CD14-positive monocyte (primary cell): ENCODE measurements at regions not wholly inside any gene's neighbourhood (a gene's known extent, or its start where the extent isn't known, plus 50 kb on each side); places are given as distances from the start of the nearest gene placed in this dataset.

ENCODE experiments used
- DNase-seq, 3 donors: peaks; one replicate each; pipeline ENCODE4 v3.0.0-alpha.2; 2011 to 2022
- H2AFZ ChIP-seq: 2 replicates; pipeline ENCODE4 v1.6.0; 2012; ENCODE audit warnings: mild to moderate bottlenecking, low read depth, low read length, inconsistent platforms; ENCODE audit not compliant: insufficient read depth, poor library complexity, severe bottlenecking
- H3K27ac ChIP-seq, 2 donors: 1 replicate in 1 of 2; 2 replicates in 1 of 2; pipeline ENCODE4 v1.5.1; 2012 to 2013; ENCODE audit warnings: low read length in 2 of 2, control low read depth in 1 of 2, inconsistent platforms in 1 of 2, low read depth in 1 of 2, mild to moderate bottlenecking in 1 of 2
- H3K27me3 ChIP-seq, 2 donors: one replicate each; pipeline versions ENCODE4 v1.6.0 to v1.6.1; 2011 to 2013; ENCODE audit warnings: low read length in 2 of 2; ENCODE audit not compliant: control insufficient read depth in 2 of 2, insufficient read depth in 2 of 2
- H3K36me3 ChIP-seq, 2 donors: replicated peaks in 1 of 2; 1 replicate in 1 of 2; 2 replicates in 1 of 2; pipeline versions ENCODE4 v1.5.1 to v1.6.1; 2012 to 2013; ENCODE audit warnings: low read length in 2 of 2, control low read depth in 1 of 2, inconsistent platforms in 1 of 2, mild to moderate bottlenecking in 1 of 2; ENCODE audit not compliant: insufficient read depth in 2 of 2, control insufficient read depth in 1 of 2
- H3K4me1 ChIP-seq, 2 donors: 1 replicate in 1 of 2; 2 replicates in 1 of 2; pipeline versions ENCODE4 v1.5.1 to v1.6.1; 2012 to 2013; ENCODE audit warnings: low read length in 2 of 2, control low read depth in 1 of 2, inconsistent platforms in 1 of 2, mild to moderate bottlenecking in 1 of 2, moderate library complexity in 1 of 2; ENCODE audit not compliant: insufficient read depth in 2 of 2, control insufficient read depth in 1 of 2
- H3K4me2 ChIP-seq: replicated peaks from 2 replicates; pipeline ENCODE3; 2012; ENCODE audit warnings: low read length, moderate library complexity, mild to moderate bottlenecking; ENCODE audit not compliant: poor library complexity, severe bottlenecking; ENCODE audit errors: extremely low read depth
- H3K4me3 ChIP-seq, 3 experiments: fragments of 200-600 bp in 1 of 3; sonication (generic) in 1 of 3; replicated peaks in 1 of 3; 1 replicate in 2 of 3; 2 replicates in 1 of 3; pipeline ENCODE4 v1.5.1; 2011 to 2013; ENCODE audit warnings: low read length in 3 of 3, mild to moderate bottlenecking in 3 of 3, control low read depth in 2 of 3, low read depth in 2 of 3, inconsistent platforms in 1 of 3, moderate library complexity in 1 of 3
- H3K79me2 ChIP-seq: 2 replicates; pipeline ENCODE4 v1.6.0; 2012; ENCODE audit warnings: mild to moderate bottlenecking, control low read depth, inconsistent platforms, low read length, moderate library complexity; ENCODE audit not compliant: insufficient read depth
- H3K9ac ChIP-seq: 2 replicates; pipeline ENCODE4 v1.6.0; 2017; ENCODE audit warnings: low read length, mild to moderate bottlenecking; ENCODE audit not compliant: insufficient read depth, poor library complexity, severe bottlenecking
- H3K9me3 ChIP-seq, 2 donors: replicated peaks in 1 of 2; 1 replicate in 1 of 2; 2 replicates in 1 of 2; pipeline versions ENCODE4 v1.5.1 to v1.6.1; 2012 to 2013; ENCODE audit warnings: low read length in 2 of 2, control low read depth in 1 of 2; ENCODE audit not compliant: control insufficient read depth in 1 of 2, insufficient read depth in 1 of 2
- H4K20me1 ChIP-seq: 2 replicates; pipeline ENCODE4 v1.6.0; 2012; ENCODE audit warnings: mild to moderate bottlenecking, low read length, control low read depth, moderate library complexity; ENCODE audit not compliant: insufficient read depth
- H3K27ac Mint-ChIP-seq, 7 donors: one replicate each; pipeline ENCODE4 v1.8.0; 2020; ENCODE audit warnings: mild to moderate bottlenecking in 7 of 7, mixed read lengths in 7 of 7, moderate library complexity in 6 of 7, inconsistent platforms in 2 of 7
- H3K27me3 Mint-ChIP-seq, 3 donors: one replicate each; pipeline ENCODE4 v1.8.0; 2021 to 2022; ENCODE audit warnings: low read depth in 3 of 3, mild to moderate bottlenecking in 3 of 3, mixed read lengths in 3 of 3, moderate library complexity in 3 of 3, inconsistent platforms in 1 of 3
- H3K36me3 Mint-ChIP-seq, 2 donors: one replicate each; pipeline ENCODE4 v1.8.0; 2020; ENCODE audit warnings: mixed read lengths in 2 of 2, inconsistent platforms in 1 of 2, mild to moderate bottlenecking in 1 of 2
- H3K4me1 Mint-ChIP-seq: one replicate; pipeline ENCODE4 v1.8.0; 2020; ENCODE audit warnings: mild to moderate bottlenecking, mixed read lengths
- H3K4me3 Mint-ChIP-seq, 2 donors: one replicate each; pipeline ENCODE4 v1.8.0; 2020; ENCODE audit warnings: mild to moderate bottlenecking in 2 of 2, mixed read lengths in 2 of 2, moderate library complexity in 1 of 2
- H3K9me3 Mint-ChIP-seq, 7 donors: one replicate each; pipeline ENCODE4 v1.8.0; 2020 to 2022; ENCODE audit warnings: mixed read lengths in 7 of 7, mild to moderate bottlenecking in 6 of 7, moderate library complexity in 6 of 7, inconsistent platforms in 2 of 7
- WGBS: methylation state at CpG from one replicate; pipeline ENCODE4 v1.1.5; 2013; ENCODE audit warnings: missing lambda C conversion rate; ENCODE audit not compliant: insufficient coverage; 5-methylcytosine and 5-hydroxymethylcytosine counted together
- intact Hi-C, 2 donors: fragments of 100-400 bp; cut with micrococcal nuclease; formaldehyde crosslinking; loops; one replicate each; pipeline versions ENCODE4 v1.15.0 to v1.15.1; 2023
- TF ChIP-seq, protein P1 (sequence below): fragments of 200-600 bp; IDR thresholded peaks from one replicate; pipeline ENCODE4 v1.8.0; 2022; ENCODE audit warnings: antibody characterized with exemption, mild to moderate bottlenecking

DNA sequence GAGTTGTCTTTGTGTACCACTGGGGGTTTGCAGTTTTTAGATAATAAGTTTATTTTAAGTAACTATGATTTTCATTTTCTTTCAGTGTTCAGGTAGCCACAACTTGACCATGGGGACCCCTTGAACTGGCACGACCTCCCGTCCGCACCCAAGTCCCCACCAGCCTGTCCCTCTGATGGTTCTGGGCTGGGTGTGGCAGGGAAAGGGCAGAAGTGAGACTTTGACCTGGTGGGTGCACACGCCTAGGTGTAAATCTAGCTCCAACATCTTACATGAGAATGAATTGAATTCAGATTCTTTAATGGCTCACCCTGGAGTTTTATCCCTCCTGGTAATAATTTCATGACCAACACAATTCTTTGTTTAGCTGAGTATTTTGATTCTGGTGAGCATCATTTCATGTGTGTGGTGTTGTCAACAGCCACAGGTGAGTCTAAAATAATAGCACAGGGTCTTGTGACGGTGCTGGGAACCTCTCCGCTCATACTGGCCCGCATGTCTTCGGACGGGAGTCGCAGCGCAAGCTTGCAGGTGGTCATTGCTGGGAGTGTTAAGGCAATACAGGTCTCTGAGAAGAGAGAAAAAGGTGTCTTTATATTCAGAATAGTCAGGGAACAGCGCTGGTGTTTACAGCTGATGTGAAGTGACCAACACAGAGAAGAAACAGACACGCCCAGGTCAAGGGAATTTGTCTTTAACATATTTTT, 50.8 kb upstream of the POFUT2 start:
- no peaks in the 10 kb centered on the region for H3K27me3 ChIP-seq
- H3K4me3 ChIP-seq: no peak overlapping the region
- TF ChIP-seq, protein P1, sequence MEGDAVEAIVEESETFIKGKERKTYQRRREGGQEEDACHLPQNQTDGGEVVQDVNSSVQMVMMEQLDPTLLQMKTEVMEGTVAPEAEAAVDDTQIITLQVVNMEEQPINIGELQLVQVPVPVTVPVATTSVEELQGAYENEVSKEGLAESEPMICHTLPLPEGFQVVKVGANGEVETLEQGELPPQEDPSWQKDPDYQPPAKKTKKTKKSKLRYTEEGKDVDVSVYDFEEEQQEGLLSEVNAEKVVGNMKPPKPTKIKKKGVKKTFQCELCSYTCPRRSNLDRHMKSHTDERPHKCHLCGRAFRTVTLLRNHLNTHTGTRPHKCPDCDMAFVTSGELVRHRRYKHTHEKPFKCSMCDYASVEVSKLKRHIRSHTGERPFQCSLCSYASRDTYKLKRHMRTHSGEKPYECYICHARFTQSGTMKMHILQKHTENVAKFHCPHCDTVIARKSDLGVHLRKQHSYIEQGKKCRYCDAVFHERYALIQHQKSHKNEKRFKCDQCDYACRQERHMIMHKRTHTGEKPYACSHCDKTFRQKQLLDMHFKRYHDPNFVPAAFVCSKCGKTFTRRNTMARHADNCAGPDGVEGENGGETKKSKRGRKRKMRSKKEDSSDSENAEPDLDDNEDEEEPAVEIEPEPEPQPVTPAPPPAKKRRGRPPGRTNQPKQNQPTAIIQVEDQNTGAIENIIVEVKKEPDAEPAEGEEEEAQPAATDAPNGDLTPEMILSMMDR: no peak
- peaks cover 4 to 13% (median 9%) of the 10 kb centered on the region in 3 donors for H3K27me3 Mint-ChIP-seq
- intact Hi-C loops: no loop called here
- WGBS: 93% methylated on average over 7 of the region's 13 CpGs
- H3K27ac Mint-ChIP-seq: no peak overlapping the region
- no peaks in the 10 kb centered on the region for H3K36me3 ChIP-seq
- no peaks in the 10 kb centered on the region for H3K79me2 ChIP-seq
- no peak overlapping the region for H3K9ac ChIP-seq
- H2AFZ ChIP-seq: no peak overlapping the region
- H3K4me1 Mint-ChIP-seq: no peaks in the 10 kb centered on the region
- no peak overlapping the region for H3K27ac ChIP-seq
- no peak overlapping the region for H3K4me3 Mint-ChIP-seq
- no peaks in the 10 kb centered on the region for H3K36me3 Mint-ChIP-seq
- H3K4me2 ChIP-seq: no peak overlapping the region
- no peak for DNase-seq
- H4K20me1 ChIP-seq: no peaks in the 10 kb centered on the region
- no peaks in the 10 kb centered on the region for H3K9me3 ChIP-seq
- peaks cover 0 to 5% (median 2%) of the 10 kb centered on the region in 7 donors for H3K9me3 Mint-ChIP-seq
- H3K4me1 ChIP-seq: no peaks in the 10 kb centered on the region

DNA sequence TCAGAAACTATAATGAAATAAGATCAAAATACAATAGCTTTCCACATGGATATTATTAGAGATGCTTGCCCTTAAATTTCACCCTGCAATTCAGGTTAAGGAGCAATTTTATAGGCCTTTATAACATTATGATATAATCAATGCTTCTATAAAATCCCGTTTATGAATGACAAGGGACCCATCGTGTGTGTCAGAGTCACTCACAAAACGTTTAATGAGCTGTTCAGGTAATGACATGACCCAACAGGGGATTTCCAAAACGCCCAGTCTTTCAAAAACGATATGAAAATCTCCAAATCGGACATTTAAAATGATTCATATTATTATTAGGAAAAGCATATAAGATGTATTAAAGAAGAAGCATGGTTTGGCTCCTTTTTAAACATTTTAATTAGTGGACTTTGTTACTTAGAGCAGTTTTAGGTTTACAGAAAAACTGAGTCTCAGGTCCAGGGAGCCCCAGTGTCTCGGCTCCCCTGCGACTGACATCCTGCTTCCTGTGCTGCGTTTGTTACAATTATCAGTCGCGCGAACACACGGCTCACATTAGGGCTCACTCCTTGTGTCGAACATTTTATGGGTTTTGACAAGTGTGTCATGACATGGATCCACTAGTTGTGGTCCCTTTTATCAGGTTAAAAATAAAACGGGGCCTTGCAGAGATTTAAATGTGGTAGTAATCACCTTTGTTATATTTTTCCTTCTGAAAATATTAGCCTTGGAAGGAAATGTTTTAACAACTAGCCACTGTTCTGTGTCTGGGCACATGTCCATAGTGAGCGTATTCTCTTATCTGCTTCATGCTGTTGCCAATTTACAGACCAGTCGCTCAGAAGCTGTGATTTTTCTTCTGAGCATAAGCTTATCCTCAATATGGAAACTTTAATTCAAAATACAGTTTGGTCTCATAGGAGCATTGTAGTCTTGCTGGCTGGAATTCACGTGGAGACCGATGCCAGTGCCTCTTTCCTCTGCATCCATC, 52.0 kb upstream of the POFUT2 start:
- H3K9me3 ChIP-seq: no peaks in the 10 kb centered on the region
- peaks cover 4 to 13% (median 9%) of the 10 kb centered on the region in 3 donors for H3K27me3 Mint-ChIP-seq
- DNase-seq: no peak
- H3K4me3 ChIP-seq: no peak overlapping the region
- H3K9ac ChIP-seq: no peak overlapping the region
- H4K20me1 ChIP-seq: no peaks in the 10 kb centered on the region
- H3K27me3 ChIP-seq: no peaks in the 10 kb centered on the region
- no peak overlapping the region for H3K4me3 Mint-ChIP-seq
- H3K36me3 Mint-ChIP-seq: no peaks in the 10 kb centered on the region
- H3K27ac ChIP-seq: no peak overlapping the region
- H3K9me3 Mint-ChIP-seq: peaks cover 0 to 5% (median 2%) of the 10 kb centered on the region in 7 donors
- intact Hi-C loops: no loop called here
- H3K79me2 ChIP-seq: no peaks in the 10 kb centered on the region
- no peak overlapping the region for H2AFZ ChIP-seq
- no peaks in the 10 kb centered on the region for H3K4me1 ChIP-seq
- WGBS: 69% methylated on average over 10 of the region's 19 CpGs
- TF ChIP-seq, protein P1: no peak
- no peak overlapping the region for H3K4me2 ChIP-seq
- no peaks in the 10 kb centered on the region for H3K4me1 Mint-ChIP-seq
- H3K27ac Mint-ChIP-seq: no peak overlapping the region
- no peaks in the 10 kb centered on the region for H3K36me3 ChIP-seq
